RWPE2 (cell line): ENCODE measurements at regions not wholly inside any gene's neighbourhood (a gene's known extent, or its start where the extent isn't known, plus 50 kb on each side); places are given as distances from the start of the nearest gene placed in this dataset.

ENCODE experiments used
- ATAC-seq: fragments of 200-7000 bp; cut with Tn5 transposase; 3 replicates; pipeline ENCODE4 v1.9.1; 2021; ENCODE audit warnings: low read depth
- DNase-seq: peaks from one replicate; pipeline ENCODE4 v3.0.0-alpha.2; 2020; ENCODE audit warnings: low spot score
- H3K27ac ChIP-seq: fragments of 450-650 bp; 2 replicates; pipeline ENCODE4 v1.5.1; 2017; ENCODE audit warnings: mild to moderate bottlenecking; ENCODE audit not compliant: poor library complexity, severe bottlenecking
- H3K27me3 ChIP-seq: fragments of 250-450 bp; sonication (Bioruptor Pico); 2 replicates; pipeline ENCODE4 v1.5.1; 2021; ENCODE audit warnings: mild to moderate bottlenecking, moderate library complexity; ENCODE audit not compliant: insufficient read depth, poor library complexity, severe bottlenecking
- H3K36me3 ChIP-seq: fragments of 250-450 bp; sonication (Bioruptor Pico); 2 replicates; pipeline ENCODE4 v1.5.1; 2020; ENCODE audit warnings: low read depth, mild to moderate bottlenecking, moderate library complexity
- H3K4me1 ChIP-seq: fragments of 250-450 bp; sonication (Bioruptor Pico); 2 replicates; pipeline ENCODE4 v1.5.1; 2021; ENCODE audit warnings: mild to moderate bottlenecking, moderate library complexity; ENCODE audit not compliant: insufficient read depth, poor library complexity, severe bottlenecking
- H3K4me3 ChIP-seq: fragments of 250-450 bp; sonication (Bioruptor Pico); 2 replicates; pipeline ENCODE4 v1.5.1; 2021; ENCODE audit warnings: mild to moderate bottlenecking, moderate library complexity; ENCODE audit not compliant: severe bottlenecking
- H3K9me3 ChIP-seq: fragments of 250-450 bp; sonication (Bioruptor Pico); 2 replicates; pipeline ENCODE4 v1.5.1; 2021; ENCODE audit warnings: mild to moderate bottlenecking, moderate library complexity; ENCODE audit not compliant: severe bottlenecking
- CTCF ChIP-seq: fragments of 450-650 bp; IDR thresholded peaks from one replicate; pipeline ENCODE4 v1.5.1; 2017; ENCODE audit warnings: mild to moderate bottlenecking, moderate library complexity; ENCODE audit not compliant: poor library complexity, severe bottlenecking

DNA sequence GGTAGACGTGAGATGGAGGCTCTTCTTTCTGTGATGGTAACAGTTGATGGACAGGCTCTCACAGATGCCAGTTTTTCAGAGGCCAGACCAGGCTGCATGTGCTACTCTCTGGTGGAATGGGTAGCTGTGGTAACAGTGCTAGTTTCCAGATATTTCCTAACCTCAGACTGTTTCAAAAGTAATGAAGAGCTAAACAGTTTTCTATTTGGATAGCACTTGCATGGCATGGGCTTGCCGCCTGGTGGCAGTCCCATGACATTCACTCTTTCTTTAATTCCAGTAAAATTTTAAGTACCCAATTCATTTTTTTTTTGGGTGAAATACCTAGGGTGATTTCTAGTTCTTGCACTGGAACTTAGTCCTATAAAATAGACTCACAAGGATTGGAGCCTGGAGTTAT lies 220.2 kb upstream of the MAD2L1 start:
- no peaks in the 10 kb centered on the region for H3K36me3 ChIP-seq
- DNase-seq (no peak), ATAC-seq (no peak)
- no peaks in the 10 kb centered on the region for H3K27me3 ChIP-seq
- no peaks in the 10 kb centered on the region for H3K4me1 ChIP-seq
- H3K4me3 ChIP-seq = no peak overlapping the region
- no peaks in the 10 kb centered on the region for H3K9me3 ChIP-seq
- TF ChIP-seq CTCF = peak; percentile 30
- H3K27ac ChIP-seq = no peak overlapping the region

GRCh38 chr4:120281581-120281980 lies 214.9 kb upstream of the MAD2L1 start:
- ATAC-seq = no peak
- H3K4me1 ChIP-seq = no peaks in the 10 kb centered on the region
- TF ChIP-seq CTCF = no peak

DNA sequence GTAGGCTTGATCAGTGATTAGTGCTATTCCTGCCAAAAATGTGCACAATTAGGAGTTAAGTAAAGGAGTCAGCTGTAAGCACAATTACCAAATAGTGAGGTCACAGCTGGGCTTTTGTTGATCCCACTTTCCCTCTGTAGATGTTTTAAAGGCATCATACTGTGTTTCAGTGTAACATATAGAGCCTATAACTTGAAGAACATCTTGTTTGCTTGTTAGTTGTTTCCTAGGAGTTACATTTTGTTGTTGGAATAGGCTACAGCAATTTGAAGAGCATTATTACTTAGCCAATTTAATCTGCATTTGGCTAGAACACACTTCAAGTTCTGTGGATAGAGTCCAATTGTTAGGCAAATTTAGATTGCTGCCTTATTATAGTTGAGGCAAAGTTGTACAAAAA lies 210.7 kb upstream of the MAD2L1 start:
- H3K36me3 ChIP-seq = no peaks in the 10 kb centered on the region
- H3K27ac ChIP-seq = no peak overlapping the region
- H3K27me3 ChIP-seq = no peaks in the 10 kb centered on the region
- DNase-seq (no peak), ATAC-seq (no peak)
- no peak overlapping the region for H3K4me3 ChIP-seq
- peaks cover 1% of the 10 kb centered on the region for H3K9me3 ChIP-seq
- H3K4me1 ChIP-seq = no peaks in the 10 kb centered on the region
- no peak for TF ChIP-seq CTCF

More at GRCh38 chr4:120281581-120281980, 214.9 kb upstream of the MAD2L1 start:
- no peaks in the 10 kb centered on the region for H3K27me3 ChIP-seq
- no peak for DNase-seq
- H3K4me3 ChIP-seq = no peak overlapping the region
- no peak overlapping the region for H3K27ac ChIP-seq
- H3K36me3 ChIP-seq = no peaks in the 10 kb centered on the region
- no peaks in the 10 kb centered on the region for H3K9me3 ChIP-seq

GRCh38 chr4:120266602-120267001 lies 200.0 kb upstream of the MAD2L1 start:
- H3K36me3 ChIP-seq = no peaks in the 10 kb centered on the region
- H3K9me3 ChIP-seq = no peaks in the 10 kb centered on the region
- DNase-seq (no peak), ATAC-seq (peak; percentile 61; the same call in 1 of the 3 replicates)
- H3K27me3 ChIP-seq = no peaks in the 10 kb centered on the region
- no peak overlapping the region for H3K4me3 ChIP-seq
- H3K4me1 ChIP-seq = no peaks in the 10 kb centered on the region
- no peak for TF ChIP-seq CTCF
- no peak overlapping the region for H3K27ac ChIP-seq

- Histone ChIP-seq H3K9me3 (no peaks in the 10 kb centered on the region), H3K4me1 (no peaks in the 10 kb centered on the region)
- no peak for ATAC-seq
Observed at GRCh38 chr4:120263618-120264017, 197.0 kb upstream of the MAD2L1 start.

More at GRCh38 chr4:120263618-120264017, 197.0 kb upstream of the MAD2L1 start:
- no peak for TF ChIP-seq CTCF
- Histone ChIP-seq H3K27me3 (no peaks in the 10 kb centered on the region), H3K27ac (no peak overlapping the region), H3K36me3 (no peaks in the 10 kb centered on the region), H3K4me3 (no peak overlapping the region)
- DNase-seq = no peak
